ENCODE measurements at regions not wholly inside any gene's neighbourhood (a gene's known extent, or its start where the extent isn't known, plus 50 kb on each side); places are given as distances from the start of the nearest gene placed in this dataset.

DNA sequence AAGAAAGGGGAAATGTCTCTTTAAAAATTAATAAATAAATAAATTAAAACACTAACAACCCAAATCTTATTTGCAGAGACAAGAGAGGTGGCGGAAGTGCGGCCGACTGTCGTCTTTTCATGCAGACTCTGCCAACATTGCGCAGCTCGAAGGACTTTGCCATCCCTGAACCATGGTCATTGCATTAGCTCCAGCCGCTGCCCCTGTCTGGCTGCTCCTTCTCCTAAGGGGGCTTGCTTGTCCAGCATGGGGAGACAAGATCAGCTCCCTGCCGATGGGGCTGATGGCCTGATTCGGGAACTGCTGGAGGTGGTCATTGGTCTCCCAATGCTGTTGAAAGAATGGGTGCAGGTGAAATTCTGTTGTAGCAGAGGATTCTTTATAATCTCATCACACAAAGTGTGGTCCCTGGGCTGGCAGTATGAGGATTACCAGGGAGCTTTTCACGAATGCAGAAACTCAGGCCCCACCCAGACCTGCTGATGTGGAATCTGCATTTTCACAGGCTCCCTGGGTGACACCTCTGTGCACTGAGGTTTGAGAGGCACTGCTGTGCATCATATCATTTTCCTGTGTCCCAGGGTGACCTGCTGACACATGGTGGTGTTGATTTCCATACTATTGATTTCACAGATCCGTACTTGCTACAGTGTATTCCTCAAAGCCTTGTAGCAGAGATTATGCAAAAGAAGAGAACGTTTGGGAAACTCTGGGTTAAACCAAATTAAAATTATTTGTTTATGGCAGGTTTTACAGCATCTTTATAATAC, 172.4 kb upstream of the ZMIZ1 start:
- no peak for FAIRE-seq
- DNase-seq (ENCODE audit: extremely low spot score, insufficient read length, low read depth), result no peak

DNA sequence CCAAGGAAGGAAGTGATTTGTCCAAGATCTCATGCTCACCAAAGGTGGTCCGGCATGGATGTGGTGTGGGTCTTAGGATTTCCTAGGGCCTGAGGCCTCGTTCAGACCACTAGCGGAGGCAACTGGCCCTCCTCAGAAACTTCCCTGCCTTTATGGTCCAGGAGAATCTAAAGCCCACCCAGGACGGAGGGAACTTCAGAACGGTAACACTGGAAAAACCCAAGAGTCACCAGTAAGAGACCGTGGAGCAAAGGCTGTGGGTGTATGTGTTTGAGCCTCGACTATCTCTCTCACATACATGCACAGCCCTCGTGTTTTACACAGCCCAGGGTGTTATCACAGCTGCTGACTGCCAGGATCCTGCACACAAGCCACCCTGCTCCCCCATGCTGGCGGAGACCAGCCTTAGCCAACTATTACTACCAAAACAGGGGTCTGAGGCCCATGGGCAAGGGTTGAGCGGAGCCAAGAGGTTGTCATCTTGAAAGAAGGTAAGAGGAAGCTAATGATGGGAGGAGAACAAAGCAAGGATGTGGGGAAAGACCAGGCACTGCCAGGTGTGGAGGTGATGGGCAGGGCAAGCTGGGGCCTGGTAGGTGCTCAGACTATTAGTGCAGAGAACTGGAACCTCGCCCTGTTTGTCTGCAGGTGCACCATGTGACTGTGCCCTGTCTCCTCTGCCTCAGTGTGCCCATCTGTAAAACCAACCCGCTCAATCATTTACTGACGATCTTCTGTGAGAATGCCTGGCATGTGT, 170.2 kb upstream of the ZMIZ1 start:
- no peak for DNase-seq (ENCODE audit: extremely low spot score, insufficient read length, low read depth)
- no peak for FAIRE-seq

DNA sequence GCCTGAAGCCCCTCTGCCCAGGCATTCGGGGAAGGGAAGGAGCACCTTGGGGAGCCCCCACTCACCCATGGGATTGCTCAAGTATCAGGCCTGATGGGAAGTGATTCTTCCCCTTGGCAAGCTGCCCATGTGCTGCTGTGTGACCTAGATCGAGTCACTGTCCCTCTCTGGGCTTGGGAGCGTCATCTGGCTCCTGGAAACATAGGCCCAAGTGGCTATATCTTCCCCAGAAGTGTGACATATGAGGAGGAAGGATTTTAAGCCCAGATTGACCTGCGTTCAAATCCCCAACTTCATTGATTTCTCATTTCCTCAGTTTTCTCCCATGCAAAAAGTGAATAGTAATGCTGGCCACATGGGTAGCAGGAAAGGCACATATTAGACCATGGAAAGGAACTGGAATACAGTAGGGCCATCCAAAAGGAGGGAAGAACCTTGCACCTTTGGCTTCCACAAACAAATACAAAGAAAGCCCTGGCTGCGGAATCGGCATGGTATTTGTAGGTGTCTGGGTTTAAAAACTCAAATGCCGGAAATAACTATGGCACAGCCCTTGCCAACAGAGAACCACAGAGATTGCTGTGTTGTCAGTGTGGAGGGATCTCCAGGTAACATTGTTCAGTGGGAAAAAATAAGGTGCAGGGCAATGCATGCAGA, 169.5 kb upstream of the ZMIZ1 start:
- DNase-seq (ENCODE audit: extremely low spot score, insufficient read length, low read depth) (no peak), FAIRE-seq (no peak)

DNA sequence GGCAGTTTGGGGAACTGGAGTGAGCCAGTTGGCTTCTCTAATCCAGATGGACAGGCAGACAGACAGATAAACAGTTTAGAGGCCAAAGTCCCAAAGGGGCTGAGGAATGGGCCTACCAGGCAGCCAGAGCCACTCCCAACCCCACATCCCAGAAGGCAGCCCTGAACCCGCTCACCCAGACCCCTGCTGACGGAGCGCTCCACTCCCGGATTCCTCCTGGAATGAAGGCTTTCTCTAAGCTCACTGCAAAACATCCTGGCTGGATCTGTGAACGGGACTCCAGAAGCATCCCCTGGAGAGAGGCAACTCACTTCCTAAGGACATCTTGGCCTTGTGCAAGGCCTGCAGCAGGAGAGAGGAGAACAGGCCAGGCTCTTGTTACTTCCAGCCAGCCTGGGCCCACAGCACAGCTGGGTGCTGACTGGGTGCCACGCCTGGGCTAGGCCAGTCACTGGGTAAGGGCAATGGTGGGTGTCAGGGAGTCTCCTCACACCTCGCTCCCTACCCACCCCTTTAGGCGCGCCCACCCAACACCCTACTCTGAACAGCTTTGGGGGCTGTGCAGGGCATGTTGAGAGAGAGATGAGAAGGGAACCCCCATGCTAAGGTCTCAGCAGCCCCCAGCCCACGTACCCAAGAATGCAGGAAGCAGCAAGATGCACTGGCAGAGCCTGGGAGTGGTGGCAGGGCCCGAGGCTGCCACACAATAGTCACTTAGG, 168.6 kb upstream of the ZMIZ1 start:
- FAIRE-seq (no peak), DNase-seq (ENCODE audit: extremely low spot score, insufficient read length, low read depth) (no peak)

DNA sequence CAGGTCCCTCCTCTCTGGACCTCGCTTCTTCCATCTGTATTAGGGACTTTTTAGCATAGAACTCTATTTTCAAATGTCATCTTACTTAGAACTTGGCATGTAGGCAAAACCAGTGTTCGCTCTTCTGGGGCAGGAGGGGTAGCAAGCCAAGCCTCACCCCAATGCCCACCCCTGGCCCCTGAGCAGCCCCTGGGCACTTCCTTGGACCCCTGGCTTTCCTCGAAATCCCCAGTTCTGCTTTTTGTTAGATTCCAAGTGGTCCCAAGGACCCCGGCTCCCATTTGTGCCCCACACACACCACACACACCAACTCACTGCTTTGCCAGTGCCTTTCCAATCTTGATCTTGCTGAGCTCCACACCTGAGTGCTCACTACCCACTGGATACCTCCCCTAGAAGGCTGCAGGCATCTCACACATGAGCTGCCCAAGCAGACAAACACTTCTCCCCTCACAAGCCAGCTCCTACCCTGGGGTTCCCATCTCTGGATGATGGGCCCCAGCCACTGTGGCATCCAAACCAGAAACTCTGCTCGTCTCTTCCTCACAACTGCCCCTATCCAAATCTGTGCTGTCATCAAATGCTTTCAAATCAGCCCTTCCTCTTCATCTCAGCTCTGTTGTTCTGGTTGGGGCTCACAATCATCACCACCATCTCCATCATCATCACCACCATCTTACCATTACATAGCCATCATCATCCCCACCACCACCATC, 167.9 kb upstream of the ZMIZ1 start:
- DNase-seq (ENCODE audit: extremely low spot score, insufficient read length, low read depth) (no peak), FAIRE-seq (no peak)

DNA sequence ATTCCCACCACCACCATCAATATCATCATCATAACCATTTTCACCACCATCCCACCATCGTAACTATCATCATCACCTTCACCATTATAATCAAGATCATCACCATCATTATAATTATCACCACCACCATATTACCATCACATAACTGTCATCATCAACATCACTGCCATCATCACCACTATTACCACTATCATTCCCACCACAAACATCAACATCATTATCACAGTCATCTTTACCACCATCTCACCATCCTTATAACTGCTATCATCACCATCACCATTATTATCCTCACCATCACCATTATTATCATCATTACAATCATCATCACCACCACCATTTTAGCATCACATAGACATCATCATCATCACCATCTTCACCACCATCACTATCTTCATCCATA, 167.1 kb upstream of the ZMIZ1 start:
- DNase-seq (ENCODE audit: extremely low spot score, insufficient read length, low read depth), result no peak
- no peak for FAIRE-seq

DNA sequence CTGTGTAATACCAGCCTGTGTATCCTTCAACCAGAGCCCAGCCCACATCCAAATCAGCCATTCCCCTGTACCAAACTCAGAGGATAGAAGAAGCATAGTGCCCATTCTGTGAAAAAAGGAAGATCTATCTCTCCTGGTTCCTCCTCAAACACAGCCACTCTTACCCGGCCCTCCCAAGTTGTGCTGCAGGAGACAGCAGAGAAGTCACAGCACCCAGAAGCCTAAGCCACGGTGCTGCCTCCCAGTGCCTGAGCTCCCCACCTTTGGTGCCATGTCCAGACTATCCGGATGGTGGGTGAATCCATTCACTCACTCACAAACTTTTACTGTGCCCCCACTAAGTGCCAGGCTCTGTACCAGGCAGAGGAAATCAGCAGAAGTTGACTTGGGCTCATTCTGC, 166.0 kb upstream of the ZMIZ1 start:
- FAIRE-seq (no peak), DNase-seq (ENCODE audit: extremely low spot score, insufficient read length, low read depth) (no peak)

DNA sequence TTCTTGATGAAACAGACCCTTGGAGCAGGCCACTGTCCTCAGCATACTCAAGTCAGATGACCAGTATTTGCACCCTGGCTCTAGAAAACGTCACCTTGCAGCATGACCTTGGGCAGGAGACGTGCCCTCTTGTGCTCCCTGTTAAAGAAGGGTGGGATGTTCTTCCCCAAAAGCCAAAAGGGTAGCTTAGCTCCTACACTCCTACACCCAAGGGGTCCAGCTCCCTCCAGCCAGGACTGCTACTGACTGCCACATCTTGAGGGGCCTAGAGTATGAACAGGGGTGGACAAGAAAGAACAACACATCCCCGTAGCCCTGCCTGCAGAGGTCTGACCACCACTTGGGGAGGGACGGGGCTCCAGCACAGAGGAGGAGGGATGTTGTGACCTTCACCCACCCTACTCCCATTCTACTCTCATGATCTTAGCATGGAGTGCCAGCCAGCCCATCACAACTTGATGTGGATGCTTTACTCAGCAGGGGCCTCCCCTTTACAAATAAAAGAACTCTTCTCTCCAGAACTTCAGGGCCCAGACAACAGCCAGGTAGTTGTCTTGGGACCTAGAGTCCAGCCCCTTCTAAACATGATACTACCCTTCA, 165.3 kb upstream of the ZMIZ1 start:
- DNase-seq (ENCODE audit: extremely low spot score, insufficient read length, low read depth), result no peak
- FAIRE-seq, result no peak

DNA sequence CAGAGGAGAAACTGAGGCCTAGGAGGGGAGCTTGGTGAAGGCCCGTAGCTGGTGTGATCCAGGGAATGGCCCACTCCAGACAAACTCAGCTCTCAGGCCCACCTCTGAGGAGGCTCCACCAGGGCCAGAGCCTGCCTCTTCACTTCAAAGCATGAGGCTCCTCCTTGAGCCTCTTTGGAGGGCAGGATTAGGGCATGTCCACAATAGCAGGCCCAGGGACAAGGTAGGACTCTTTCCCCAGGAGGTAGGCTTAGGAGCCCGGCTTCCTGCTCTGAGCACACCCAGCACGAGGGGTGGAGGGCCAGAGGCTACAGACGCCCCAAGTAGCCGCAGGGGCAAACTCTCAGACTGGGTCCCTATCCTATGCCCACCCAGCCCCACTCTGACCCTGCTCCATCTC, 164.6 kb upstream of the ZMIZ1 start:
- FAIRE-seq (no peak), DNase-seq (ENCODE audit: extremely low spot score, insufficient read length, low read depth) (no peak)

DNA sequence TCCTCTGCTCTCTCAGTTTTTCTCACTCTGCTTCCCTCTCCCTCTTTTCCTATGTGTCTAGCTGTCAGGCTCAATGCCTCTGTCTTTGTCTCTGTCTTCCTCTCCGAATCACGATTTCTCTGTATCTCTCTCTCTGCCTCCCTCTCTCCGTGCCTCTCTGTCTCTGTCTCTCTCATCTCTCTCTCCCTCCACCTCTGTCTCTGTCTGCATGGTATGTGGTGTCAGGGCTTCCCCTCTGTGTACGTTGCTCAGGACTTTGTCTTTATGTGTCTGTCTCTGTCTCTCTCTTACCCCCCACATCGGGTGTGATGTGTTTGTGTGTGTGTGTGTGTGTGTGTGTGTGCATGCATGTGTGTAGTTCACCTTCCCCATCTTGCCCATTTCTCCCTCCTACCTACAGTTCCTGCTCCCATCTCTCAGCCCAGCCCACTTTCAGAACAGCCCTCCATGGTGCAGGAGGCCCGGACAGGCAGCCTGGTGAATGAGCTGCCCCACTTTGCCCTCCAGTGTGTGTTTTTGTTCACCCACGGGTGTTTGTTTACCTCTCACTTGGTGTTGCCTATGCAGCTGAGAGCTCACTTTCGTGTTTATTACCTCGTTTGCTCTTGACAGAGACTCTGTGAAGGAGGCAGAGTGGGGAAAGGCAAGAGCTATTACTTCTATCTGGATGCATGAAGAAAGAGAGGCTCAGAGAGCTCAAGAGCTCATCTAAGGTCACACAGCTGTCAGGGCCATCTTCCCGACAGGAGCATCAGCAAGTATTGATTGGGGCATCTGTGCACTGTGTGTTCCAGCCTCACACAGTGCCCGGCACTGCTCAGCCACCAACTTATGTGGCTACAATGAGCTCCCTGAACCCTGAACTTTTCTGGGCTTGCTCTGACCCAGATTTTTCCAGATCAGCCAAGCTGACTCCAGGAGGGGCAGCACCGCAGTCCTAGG, 163.5 kb upstream of the ZMIZ1 start:
- FAIRE-seq (no peak), DNase-seq (ENCODE audit: extremely low spot score, insufficient read length, low read depth) (no peak)

DNA sequence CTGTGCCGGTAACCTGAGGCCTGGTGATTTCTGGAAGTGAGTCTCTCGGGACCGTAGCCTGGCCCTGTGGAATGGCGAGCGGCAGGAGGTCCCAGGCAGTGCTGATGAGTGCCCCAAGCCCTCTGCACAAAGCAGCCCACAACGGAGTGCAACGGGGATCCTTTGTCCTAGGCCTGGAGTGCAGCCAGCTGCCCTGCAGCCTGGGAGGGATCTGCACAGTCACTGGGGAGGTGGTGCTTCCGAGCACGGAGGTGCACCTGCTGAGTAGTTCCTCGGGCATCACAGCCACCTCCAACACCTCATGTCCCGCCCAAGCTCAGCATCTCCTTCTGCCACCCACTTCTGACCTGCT, 162.8 kb upstream of the ZMIZ1 start:
- DNase-seq (ENCODE audit: extremely low spot score, insufficient read length, low read depth) (no peak), FAIRE-seq (no peak)

DNA sequence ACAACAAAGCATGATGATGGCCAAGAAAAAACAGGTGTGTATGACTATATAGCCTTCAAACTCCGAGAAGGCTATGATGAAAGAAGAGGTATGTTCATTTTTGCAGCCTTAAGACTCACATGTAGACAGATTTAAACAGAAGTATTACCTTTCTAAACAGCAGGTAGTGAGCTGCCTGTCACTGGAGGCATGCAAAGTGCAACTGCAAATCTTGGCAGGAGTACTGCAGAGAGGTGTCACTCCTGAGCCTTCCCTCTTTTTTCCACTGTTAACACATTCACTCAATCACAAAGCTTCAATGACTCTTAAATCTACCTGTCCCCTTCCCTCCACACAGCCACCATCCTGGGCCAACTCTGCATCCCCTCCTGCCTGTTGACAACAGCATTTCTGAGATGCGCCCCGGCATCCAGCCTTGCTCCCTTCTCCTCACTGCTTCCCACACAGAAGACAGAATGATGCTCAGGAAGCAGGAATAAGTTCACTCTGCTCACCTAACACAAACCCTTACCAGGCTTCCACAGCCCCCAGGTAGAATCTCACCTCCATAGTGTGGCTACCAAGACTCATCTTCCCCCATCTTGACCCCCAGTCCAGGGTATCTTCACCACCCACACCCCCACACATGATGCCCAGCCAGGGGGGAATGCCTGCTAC, 161.9 kb upstream of the ZMIZ1 start:
- FAIRE-seq, result no peak
- no peak for DNase-seq (ENCODE audit: extremely low spot score, insufficient read length, low read depth)

DNA sequence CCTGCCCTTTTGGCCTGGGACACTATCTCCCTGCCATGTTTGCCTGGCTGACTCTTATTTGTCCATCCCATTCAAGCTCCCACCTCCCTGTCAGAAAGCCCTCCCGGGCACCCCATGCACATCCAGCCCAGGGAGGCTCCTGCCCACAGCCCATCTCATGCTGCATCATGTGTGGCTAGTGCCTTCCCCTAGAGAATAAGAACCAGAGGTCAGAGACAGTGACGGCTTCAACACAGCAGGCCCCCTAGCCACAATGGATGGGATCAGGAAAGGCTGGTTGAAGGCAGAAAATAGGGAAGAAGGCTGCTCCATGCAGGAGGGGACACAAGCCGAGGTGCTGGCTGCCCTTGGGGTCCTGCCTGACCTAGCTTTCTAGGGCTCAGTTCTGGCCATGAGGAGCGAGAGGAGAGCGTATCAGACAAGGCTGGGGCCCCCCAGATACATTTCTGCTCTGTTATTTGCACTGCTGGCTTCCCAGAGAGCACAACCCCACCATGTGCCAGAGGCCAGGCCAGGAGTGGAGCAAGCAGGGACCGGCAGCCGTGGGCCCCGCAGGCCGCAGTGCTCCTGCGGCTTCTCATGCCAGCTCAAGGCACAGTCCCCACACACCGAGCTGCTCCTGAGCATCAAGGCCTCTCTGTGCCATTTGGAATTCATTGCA, 161.1 kb upstream of the ZMIZ1 start:
- DNase-seq (ENCODE audit: extremely low spot score, insufficient read length, low read depth), result no peak
- no peak for FAIRE-seq

DNA sequence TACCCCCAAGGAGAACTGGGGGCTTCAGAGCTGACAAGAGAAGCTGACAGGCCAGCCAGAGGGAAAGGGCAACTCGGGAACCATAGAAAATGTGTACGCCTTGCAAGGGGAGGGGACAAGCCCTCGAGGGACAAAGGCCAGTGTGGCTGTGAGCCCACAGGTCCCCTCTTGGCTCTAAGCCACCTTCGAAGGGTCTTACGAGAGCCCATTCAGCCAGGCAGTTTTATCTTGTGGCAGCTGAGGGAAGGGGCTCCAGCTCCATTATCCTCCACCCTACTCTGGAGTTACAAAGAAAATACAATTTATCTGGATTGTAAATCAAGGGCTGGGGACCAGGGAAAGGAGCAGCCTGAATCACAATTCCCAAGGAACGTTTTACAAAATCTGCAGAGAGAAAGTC, 159.5 kb upstream of the ZMIZ1 start:
- DNase-seq (ENCODE audit: extremely low spot score, insufficient read length, low read depth), result no peak
- no peak for FAIRE-seq

DNA sequence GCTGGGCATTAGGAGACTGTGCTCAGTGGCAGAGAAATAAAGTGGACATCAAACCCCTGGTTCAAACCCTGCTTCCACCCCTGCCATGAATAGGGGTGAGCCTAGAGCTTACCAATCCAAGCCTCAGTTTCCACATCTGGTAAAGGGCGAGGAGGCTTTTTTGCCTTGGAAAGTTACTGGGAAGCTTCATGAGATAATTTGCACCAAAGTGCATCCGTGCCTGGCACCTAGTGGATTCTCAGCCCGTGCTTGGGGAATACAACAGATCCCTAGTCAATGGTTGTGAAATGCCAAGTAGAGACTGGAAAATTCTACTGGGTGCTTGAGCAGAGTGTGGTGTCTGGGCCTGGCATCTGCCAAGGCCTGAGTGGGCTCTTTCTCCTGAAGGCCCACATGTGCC, 158.7 kb upstream of the ZMIZ1 start:
- FAIRE-seq (no peak), DNase-seq (ENCODE audit: extremely low spot score, insufficient read length, low read depth) (no peak)

DNA sequence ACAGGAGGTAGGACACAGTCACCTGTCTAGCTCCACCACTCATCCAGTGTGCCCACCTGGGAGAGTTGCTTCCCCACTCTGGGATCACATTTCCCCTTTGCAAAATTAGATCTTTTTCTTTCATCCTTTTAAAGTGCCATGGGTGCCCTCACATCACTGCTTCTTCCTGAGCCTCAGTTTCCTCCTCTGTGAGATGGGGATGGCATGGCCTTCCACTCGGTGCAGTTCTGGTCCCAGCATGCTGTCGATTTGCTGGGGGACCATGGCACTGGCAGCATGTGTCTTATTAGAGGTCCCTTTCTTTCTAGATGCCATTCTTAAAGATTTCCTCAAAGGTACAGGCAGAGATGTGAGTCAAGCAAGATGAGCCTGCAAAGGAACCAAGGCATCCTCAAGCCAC, 158.3 kb upstream of the ZMIZ1 start:
- DNase-seq (ENCODE audit: extremely low spot score, insufficient read length, low read depth) (no peak), FAIRE-seq (no peak)

DNA sequence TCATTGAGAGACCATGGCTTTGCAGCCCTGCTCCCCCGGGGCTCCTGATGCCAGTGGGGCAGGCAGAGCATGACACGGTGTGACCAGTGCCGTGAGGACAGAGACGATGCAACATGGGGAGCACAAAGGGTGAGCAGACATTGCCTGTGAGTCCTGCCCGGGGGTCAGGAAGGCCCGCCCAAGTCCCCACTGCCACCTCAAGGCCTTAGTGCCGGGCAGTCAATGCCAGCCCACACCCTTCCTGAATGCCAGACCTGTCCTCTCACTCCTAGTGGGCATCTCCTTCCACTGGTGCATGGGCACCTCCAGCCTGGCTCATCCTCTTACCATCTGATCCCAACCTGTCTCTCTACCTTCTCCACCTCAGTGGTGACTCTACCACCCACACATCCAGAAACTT, 157.9 kb upstream of the ZMIZ1 start:
- no peak for FAIRE-seq
- DNase-seq (ENCODE audit: extremely low spot score, insufficient read length, low read depth), result no peak

All from GM18507 (cell line).